DMS79 treated with DMSO at 0.1 percent for 48 hours (cell line): ENCODE measurements at regions not wholly inside any gene's neighbourhood (a gene's known extent, or its start where the extent isn't known, plus 50 kb on each side); places are given as distances from the start of the nearest gene placed in this dataset.

Experiments used
- DNase-seq: peaks from one replicate; lab custom pipeline; 2025; lab: John Stamatoyannopoulos, UW

GRCh38 chr10:81792729-81793128 is 82.3 kb upstream of the NRG3 start:
- no peak for DNase-seq

- no peak for DNase-seq
Measured at GRCh38 chr10:81806842-81807241, 68.2 kb upstream of the NRG3 start.

- no peak for DNase-seq
Measured at GRCh38 chr10:81814842-81815241, 60.2 kb upstream of the NRG3 start.

- DNase-seq, result no peak
Measured at GRCh38 chr10:81817596-81818170, 57.3 kb upstream of the NRG3 start.

- no peak for DNase-seq
Measured at GRCh38 chr10:81820418-81820817, 54.6 kb upstream of the NRG3 start.
